Osteocyte (in vitro differentiated cells): ENCODE measurements at regions not wholly inside any gene's neighbourhood (a gene's known extent, or its start where the extent isn't known, plus 50 kb on each side); places are given as distances from the start of the nearest gene placed in this dataset.
"Not testable (repeated sequence)": the region's sequence is repeated elsewhere in the genome, so short reads cannot be mapped to it uniquely, and the experiment has no call there.

Experiments
- DNase-seq: peaks from one replicate; pipeline ENCODE4 v3.0.0; 2021; ENCODE audit warnings: mixed read lengths; ENCODE audit not compliant: unreplicated experiment; ENCODE audit errors: extremely low spot score
- H3K27ac Mint-ChIP-seq: one replicate; pipeline ENCODE4 v1.8.0; 2021; ENCODE audit warnings: mild to moderate bottlenecking, mixed read lengths; ENCODE audit not compliant: unreplicated experiment
- H3K27me3 Mint-ChIP-seq: one replicate; pipeline ENCODE4 v1.8.0; 2021; ENCODE audit warnings: mixed read lengths; ENCODE audit not compliant: unreplicated experiment
- H3K36me3 Mint-ChIP-seq: one replicate; pipeline ENCODE4 v1.8.0; 2021; ENCODE audit warnings: mixed read lengths; ENCODE audit not compliant: unreplicated experiment
- H3K4me1 Mint-ChIP-seq: one replicate; pipeline ENCODE4 v1.8.0; 2021; ENCODE audit warnings: mixed read lengths; ENCODE audit not compliant: unreplicated experiment
- H3K4me3 Mint-ChIP-seq: one replicate; pipeline ENCODE4 v1.8.0; 2021; ENCODE audit warnings: mild to moderate bottlenecking, moderate library complexity, mixed read lengths; ENCODE audit not compliant: unreplicated experiment
- H3K9me3 Mint-ChIP-seq: one replicate; pipeline ENCODE4 v1.8.0; 2021; ENCODE audit warnings: mixed read lengths; ENCODE audit not compliant: unreplicated experiment
- TF ChIP-seq, protein P1 (sequence below): fragments of 200-600 bp; sonication (generic); IDR thresholded peaks from 2 replicates; pipeline ENCODE4 v1.5.0; 2021; ENCODE audit warnings: antibody characterized with exemption, mild to moderate bottlenecking, moderate library complexity

DNA sequence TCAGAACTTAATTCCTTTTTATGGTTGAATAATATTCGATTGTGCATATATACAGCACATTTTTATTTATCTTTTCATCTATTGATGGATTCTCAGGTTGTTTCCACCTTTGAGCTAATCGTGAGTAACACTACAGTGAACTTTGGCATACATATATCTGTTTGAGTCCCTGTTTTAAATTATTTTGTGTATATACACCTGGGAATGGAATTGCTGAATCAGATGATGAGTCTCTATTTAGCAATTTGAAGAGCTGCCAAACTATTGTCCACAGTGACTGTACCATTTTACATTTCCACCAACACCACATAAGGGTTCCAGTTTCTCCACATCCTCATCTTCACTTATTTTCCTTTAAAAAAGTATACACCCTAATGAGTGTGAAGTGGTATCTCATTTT lies 166.2 kb upstream of the FGF13 start:
- peaks cover 46% of the 10 kb centered on the region for H3K9me3 Mint-ChIP-seq
- no peak for DNase-seq

DNA sequence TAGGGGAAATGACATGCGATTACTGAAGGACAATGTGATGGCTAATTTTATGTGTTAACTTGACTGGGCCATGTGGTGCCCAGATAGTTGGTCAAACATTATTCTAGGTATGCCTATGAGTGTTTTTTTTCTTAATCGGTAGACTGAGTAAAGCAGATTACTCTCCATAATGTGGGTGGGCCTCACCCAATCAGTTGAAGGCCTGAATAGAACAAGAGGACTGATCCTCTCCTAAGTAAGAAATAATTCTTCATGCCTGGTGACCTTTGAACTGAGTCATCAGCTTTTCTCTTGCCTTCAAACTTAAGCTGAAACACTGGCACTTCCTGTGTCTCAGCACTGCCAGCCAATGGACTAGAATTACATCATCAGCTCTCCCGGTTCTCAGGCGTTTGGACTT lies 164.0 kb upstream of the FGF13 start:
- Mint-ChIP-seq H3K9me3 (peaks cover 39% of the 10 kb centered on the region), H3K27me3 (no peaks in the 10 kb centered on the region), H3K27ac (no peak overlapping the region), H3K36me3 (no peaks in the 10 kb centered on the region), H3K4me1 (no peaks in the 10 kb centered on the region), H3K4me3 (no peak overlapping the region)
- no peak for DNase-seq
- TF ChIP-seq, protein P1, sequence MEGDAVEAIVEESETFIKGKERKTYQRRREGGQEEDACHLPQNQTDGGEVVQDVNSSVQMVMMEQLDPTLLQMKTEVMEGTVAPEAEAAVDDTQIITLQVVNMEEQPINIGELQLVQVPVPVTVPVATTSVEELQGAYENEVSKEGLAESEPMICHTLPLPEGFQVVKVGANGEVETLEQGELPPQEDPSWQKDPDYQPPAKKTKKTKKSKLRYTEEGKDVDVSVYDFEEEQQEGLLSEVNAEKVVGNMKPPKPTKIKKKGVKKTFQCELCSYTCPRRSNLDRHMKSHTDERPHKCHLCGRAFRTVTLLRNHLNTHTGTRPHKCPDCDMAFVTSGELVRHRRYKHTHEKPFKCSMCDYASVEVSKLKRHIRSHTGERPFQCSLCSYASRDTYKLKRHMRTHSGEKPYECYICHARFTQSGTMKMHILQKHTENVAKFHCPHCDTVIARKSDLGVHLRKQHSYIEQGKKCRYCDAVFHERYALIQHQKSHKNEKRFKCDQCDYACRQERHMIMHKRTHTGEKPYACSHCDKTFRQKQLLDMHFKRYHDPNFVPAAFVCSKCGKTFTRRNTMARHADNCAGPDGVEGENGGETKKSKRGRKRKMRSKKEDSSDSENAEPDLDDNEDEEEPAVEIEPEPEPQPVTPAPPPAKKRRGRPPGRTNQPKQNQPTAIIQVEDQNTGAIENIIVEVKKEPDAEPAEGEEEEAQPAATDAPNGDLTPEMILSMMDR = no peak

More for the DNA sequence above, 166.2 kb upstream of the FGF13 start:
- Mint-ChIP-seq H3K4me1 (no peaks in the 10 kb centered on the region), H3K27me3 (no peaks in the 10 kb centered on the region), H3K36me3 (no peaks in the 10 kb centered on the region), H3K27ac (no peak overlapping the region), H3K4me3 (no peak overlapping the region)
- TF ChIP-seq, protein P1 = no peak

DNA sequence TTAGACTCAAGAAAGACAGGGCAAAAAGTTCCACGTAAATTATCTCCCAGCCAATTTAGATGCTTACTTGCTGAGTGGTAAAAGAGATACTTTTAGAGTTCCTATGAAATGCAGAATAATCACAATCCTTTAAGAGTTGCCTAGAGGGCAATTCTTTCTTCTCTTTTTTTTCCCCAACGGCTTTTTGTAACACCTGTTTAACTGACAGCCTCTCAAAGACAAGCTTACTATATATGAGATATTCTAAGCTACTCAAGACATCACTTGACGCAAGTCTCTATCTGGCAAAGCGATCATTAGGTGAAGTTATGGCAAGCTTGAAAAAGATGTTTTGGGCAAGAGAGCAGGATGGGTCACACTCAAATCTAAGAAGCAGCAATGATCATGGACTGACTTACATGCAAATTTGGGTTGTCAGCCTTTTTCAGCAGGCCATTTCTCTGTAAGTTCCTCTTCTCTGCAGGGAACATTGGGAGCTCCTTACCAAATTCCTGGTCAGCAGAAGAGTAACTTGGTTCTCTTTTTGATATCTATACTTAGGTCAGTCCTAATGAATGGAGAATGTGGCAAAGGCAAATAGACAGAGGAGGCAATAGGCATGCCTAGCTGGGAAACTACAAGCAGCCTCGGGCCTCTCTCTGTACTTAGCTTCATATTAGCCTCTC lies 162.9 kb upstream of the FGF13 start:
- H3K4me3 Mint-ChIP-seq = no peak overlapping the region
- TF ChIP-seq, protein P1 = no peak
- DNase-seq = no peak
- no peak overlapping the region for H3K27ac Mint-ChIP-seq
- H3K9me3 Mint-ChIP-seq = peaks cover 46% of the 10 kb centered on the region
- H3K36me3 Mint-ChIP-seq = no peaks in the 10 kb centered on the region
- no peaks in the 10 kb centered on the region for H3K4me1 Mint-ChIP-seq
- no peaks in the 10 kb centered on the region for H3K27me3 Mint-ChIP-seq

DNA sequence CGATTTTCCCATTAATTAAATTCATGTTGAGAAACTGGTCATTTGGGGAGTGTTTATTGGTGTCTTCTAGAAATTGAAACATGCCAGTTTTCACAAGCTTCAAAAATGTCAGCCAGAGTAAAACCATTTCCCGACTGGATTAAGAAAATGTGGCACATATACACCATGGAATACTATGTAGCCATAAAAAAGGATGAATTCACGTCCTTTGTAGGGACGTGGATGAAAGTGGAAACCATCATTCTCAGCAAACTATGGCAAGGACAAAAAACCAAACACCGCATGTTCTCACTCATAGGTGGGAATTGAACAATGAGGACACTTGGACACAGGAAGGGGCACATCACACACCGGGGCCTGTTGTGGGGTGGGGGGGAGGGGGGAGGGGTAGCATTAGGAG lies 162.1 kb upstream of the FGF13 start:
- DNase-seq, H3K4me3 Mint-ChIP-seq, H3K27me3 Mint-ChIP-seq, H3K4me1 Mint-ChIP-seq, H3K36me3 Mint-ChIP-seq, H3K27ac Mint-ChIP-seq: not testable (repeated sequence)
- peaks cover 42% of the 10 kb centered on the region for H3K9me3 Mint-ChIP-seq

DNA sequence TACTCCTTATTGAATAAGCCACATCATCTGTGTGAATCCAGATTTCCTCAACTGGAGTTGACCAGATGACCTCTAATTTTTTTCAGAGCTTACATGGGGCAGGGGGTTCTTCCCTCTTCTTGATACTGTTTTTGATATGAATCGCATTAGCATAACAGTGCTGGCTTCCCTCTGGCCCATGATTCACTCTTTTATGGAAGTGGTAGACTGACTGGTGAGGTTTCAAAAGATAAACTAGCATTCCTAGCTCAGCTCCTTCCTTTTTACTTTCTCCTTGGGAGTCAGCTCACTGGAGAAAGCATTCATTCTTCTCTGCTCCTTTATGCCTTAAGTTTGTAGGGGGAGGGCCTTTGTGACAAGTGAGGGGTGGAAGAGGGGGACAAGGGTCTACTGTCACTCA lies 161.0 kb upstream of the FGF13 start:
- Mint-ChIP-seq H3K9me3 (peaks cover 38% of the 10 kb centered on the region), H3K27ac (no peak overlapping the region), H3K36me3 (no peaks in the 10 kb centered on the region), H3K4me1 (no peaks in the 10 kb centered on the region), H3K27me3 (no peaks in the 10 kb centered on the region), H3K4me3 (no peak overlapping the region)
- DNase-seq = no peak
- TF ChIP-seq, protein P1 = no peak

DNA sequence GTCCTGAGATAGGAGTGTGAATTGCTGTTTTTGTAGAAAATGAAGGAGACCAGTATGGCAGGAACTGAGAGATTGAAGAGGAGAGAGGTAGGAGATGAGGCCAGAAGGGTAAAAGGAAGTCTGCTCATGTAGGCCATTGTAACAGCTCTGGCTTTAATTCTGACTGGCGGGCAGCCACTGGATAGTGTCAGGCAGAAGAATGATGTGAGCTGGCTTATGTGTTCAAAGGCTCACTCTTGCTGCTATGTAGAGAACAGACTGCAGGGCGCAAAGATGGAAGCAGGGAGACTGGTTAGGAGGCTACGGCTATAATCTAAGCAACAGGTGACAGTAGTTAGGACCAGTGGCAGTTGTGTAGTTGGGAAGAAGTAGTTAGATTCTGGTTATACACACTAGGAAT lies 160.2 kb upstream of the FGF13 start:
- no peaks in the 10 kb centered on the region for H3K27me3 Mint-ChIP-seq
- H3K4me1 Mint-ChIP-seq = no peaks in the 10 kb centered on the region
- H3K27ac Mint-ChIP-seq = no peak overlapping the region
- no peaks in the 10 kb centered on the region for H3K36me3 Mint-ChIP-seq
- TF ChIP-seq, protein P1 = no peak
- H3K4me3 Mint-ChIP-seq = no peak overlapping the region
- peaks cover 35% of the 10 kb centered on the region for H3K9me3 Mint-ChIP-seq
- DNase-seq = no peak
